ENCODE measurements at regions not wholly inside any gene's neighbourhood (a gene's known extent, or its start where the extent isn't known, plus 50 kb on each side); places are given as distances from the start of the nearest gene placed in this dataset.

DNA sequence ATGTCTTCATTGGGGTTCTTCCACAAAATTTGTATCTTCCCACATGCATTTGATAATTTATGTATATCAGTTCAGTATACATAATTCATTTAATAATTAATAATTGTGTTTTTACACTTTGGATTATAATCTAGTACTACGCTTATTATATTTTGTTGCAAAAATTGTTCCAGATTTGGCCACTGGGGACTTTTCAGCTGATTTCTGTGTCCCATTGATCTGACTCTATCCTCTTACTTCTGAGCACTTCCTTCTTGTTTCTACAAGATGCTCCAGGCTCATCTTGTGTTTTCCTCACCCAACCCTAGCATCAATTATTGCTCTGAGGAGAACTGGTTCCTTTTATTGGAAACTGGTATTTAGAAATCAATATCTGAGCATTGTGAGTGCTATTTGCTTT lies 215.3 kb upstream of the CDH19 start:
- Histone ChIP-seq H3K36me3 (ENCODE audit: control insufficient read depth in 2 of 2, insufficient read depth in 2 of 2, low read length in 2 of 2) (no peaks in the 10 kb centered on the region), H3K4me3 (ENCODE audit: low read length in 2 of 2) (no peak overlapping the region), H3K9ac (ENCODE audit: low read depth in 1 of 2, low read length in 2 of 2) (no peak overlapping the region), H3K9me3 (ENCODE audit: control insufficient read depth in 2 of 2, low read length in 2 of 2) (no peaks in the 10 kb centered on the region), H3K27ac (ENCODE audit: low read depth in 2 of 2, low read length in 2 of 2) (no peak overlapping the region), H3K27me3 (ENCODE audit: control insufficient read depth in 2 of 2, insufficient read depth in 2 of 2, low read length in 2 of 2) (no peaks in the 10 kb centered on the region), H3K4me1 (ENCODE audit: control insufficient read depth in 2 of 2, insufficient read depth in 2 of 2, low read length in 2 of 2) (no peaks in the 10 kb centered on the region)

DNA sequence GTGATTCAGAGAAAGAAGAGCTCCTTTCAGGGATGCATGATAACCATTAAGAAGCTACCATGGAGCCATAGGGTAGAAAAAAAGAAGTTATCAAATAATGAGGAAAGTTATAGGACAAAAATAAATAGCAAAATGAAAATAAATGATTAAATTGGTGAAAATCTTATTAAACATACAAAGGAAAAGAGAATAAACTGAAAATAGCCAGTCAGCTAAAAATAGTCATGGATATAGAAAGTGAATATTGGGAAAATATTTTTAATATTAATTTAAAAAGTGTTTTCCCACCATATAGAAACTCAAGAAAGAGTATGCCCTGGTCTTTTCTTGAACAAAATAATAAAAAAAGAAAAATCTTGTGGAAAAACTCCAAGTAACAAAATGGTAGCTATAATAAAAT lies 209.2 kb upstream of the CDH19 start:
- H3K9me3 ChIP-seq (ENCODE audit: control insufficient read depth in 2 of 2, low read length in 2 of 2), result no peaks in the 10 kb centered on the region
- no peaks in the 10 kb centered on the region for H3K36me3 ChIP-seq (ENCODE audit: control insufficient read depth in 2 of 2, insufficient read depth in 2 of 2, low read length in 2 of 2)
- H3K9ac ChIP-seq (ENCODE audit: low read depth in 1 of 2, low read length in 2 of 2), result no peak overlapping the region
- no peaks in the 10 kb centered on the region for H3K27me3 ChIP-seq (ENCODE audit: control insufficient read depth in 2 of 2, insufficient read depth in 2 of 2, low read length in 2 of 2)
- no peak overlapping the region for H3K4me3 ChIP-seq (ENCODE audit: low read length in 2 of 2)
- H3K27ac ChIP-seq (ENCODE audit: low read depth in 2 of 2, low read length in 2 of 2), result no peak overlapping the region
- H3K4me1 ChIP-seq (ENCODE audit: control insufficient read depth in 2 of 2, insufficient read depth in 2 of 2, low read length in 2 of 2), result no peaks in the 10 kb centered on the region

DNA sequence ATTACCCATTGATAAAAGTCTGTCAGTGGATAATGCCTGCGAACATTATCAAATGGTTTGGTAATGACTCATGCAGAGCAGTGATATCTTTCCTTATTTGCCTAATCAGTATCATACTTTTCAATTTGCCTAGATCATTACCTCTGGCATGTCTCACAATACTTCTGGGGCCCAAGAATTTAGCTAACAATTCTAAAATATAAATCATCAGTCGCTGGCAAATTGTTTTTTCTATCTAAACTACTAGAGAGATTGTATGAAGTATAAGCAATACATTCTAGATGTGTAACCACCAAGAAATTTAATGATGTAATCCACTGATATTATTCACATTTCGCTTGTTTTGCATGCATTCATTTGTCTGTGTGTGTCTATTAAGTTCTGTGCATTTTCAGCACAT lies 191.2 kb upstream of the CDH19 start:
- no peaks in the 10 kb centered on the region for H3K4me1 ChIP-seq (ENCODE audit: control insufficient read depth in 2 of 2, insufficient read depth in 2 of 2, low read length in 2 of 2)
- H3K9ac ChIP-seq (ENCODE audit: low read depth in 1 of 2, low read length in 2 of 2), result no peak overlapping the region
- no peaks in the 10 kb centered on the region for H3K27me3 ChIP-seq (ENCODE audit: control insufficient read depth in 2 of 2, insufficient read depth in 2 of 2, low read length in 2 of 2)
- H3K9me3 ChIP-seq (ENCODE audit: control insufficient read depth in 2 of 2, low read length in 2 of 2), result no peaks in the 10 kb centered on the region
- H3K4me3 ChIP-seq (ENCODE audit: low read length in 2 of 2), result no peak overlapping the region
- no peak overlapping the region for H3K27ac ChIP-seq (ENCODE audit: low read depth in 2 of 2, low read length in 2 of 2)
- H3K36me3 ChIP-seq (ENCODE audit: control insufficient read depth in 2 of 2, insufficient read depth in 2 of 2, low read length in 2 of 2), result no peaks in the 10 kb centered on the region

DNA sequence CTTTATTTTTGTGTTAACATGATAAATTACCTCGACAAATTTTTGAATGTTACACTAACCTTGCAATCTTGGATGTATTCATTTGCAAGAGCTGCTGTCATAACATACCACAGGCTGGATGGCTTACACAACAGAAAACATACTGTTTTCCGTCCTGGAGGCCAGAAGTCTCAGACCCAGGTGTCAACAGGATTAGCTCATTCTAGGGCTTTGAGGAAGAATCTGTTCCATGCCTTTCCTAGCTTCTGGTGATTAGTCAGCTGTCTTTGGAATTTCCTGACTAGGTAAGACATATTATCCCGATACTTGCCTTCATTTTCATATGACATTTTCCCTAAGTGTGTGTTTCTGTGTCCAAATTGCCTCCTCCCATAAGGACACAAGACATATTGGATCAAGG lies 188.6 kb upstream of the CDH19 start:
- no peaks in the 10 kb centered on the region for H3K4me1 ChIP-seq (ENCODE audit: control insufficient read depth in 2 of 2, insufficient read depth in 2 of 2, low read length in 2 of 2)
- H3K27ac ChIP-seq (ENCODE audit: low read depth in 2 of 2, low read length in 2 of 2), result no peak overlapping the region
- H3K4me3 ChIP-seq (ENCODE audit: low read length in 2 of 2), result no peak overlapping the region
- no peak overlapping the region for H3K9ac ChIP-seq (ENCODE audit: low read depth in 1 of 2, low read length in 2 of 2)
- no peaks in the 10 kb centered on the region for H3K9me3 ChIP-seq (ENCODE audit: control insufficient read depth in 2 of 2, low read length in 2 of 2)
- H3K27me3 ChIP-seq (ENCODE audit: control insufficient read depth in 2 of 2, insufficient read depth in 2 of 2, low read length in 2 of 2), result no peaks in the 10 kb centered on the region
- H3K36me3 ChIP-seq (ENCODE audit: control insufficient read depth in 2 of 2, insufficient read depth in 2 of 2, low read length in 2 of 2), result no peaks in the 10 kb centered on the region

DNA sequence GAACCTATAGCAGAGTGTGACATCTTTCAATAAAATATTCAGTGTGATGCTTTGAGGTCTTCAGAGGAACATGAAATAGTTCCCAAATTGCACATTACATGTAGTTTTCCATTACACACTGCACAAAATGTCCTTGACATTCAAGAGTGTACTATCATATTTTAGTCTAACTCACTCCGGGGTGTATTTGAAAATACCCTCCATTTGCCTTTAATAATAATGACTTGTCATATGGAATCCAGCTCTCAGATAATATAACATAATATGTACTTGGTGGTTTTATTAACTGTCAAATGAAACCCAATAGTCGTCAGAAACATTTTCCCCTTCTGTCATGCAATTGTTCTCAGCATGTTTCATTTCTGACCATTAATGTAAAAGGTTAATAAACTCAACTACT lies 176.7 kb upstream of the CDH19 start:
- no peak overlapping the region for H3K27ac ChIP-seq (ENCODE audit: low read depth in 2 of 2, low read length in 2 of 2)
- H3K9ac ChIP-seq (ENCODE audit: low read depth in 1 of 2, low read length in 2 of 2), result no peak overlapping the region
- H3K9me3 ChIP-seq (ENCODE audit: control insufficient read depth in 2 of 2, low read length in 2 of 2), result no peaks in the 10 kb centered on the region
- H3K4me3 ChIP-seq (ENCODE audit: low read length in 2 of 2), result no peak overlapping the region
- H3K27me3 ChIP-seq (ENCODE audit: control insufficient read depth in 2 of 2, insufficient read depth in 2 of 2, low read length in 2 of 2), result no peaks in the 10 kb centered on the region
- H3K36me3 ChIP-seq (ENCODE audit: control insufficient read depth in 2 of 2, insufficient read depth in 2 of 2, low read length in 2 of 2), result no peaks in the 10 kb centered on the region
- H3K4me1 ChIP-seq (ENCODE audit: control insufficient read depth in 2 of 2, insufficient read depth in 2 of 2, low read length in 2 of 2), result no peaks in the 10 kb centered on the region

DNA sequence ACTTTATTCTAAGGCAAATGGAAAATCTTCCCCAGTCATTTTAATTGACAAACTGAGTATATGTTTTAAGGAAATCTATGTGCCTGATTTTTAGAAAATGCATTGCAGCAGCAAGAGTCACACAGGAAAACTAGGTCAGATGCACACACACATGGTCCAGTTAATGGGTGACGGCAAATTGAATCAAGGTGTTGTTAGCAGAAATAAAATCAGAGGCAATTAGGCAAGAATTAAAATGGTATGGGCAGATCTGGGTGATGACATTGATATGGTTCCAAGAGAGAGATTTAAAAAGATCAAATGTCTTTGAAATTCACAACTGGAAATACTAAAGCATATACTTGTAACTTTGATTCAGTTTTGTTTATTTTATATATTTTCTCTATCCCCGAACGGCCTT lies 174.2 kb upstream of the CDH19 start:
- Histone ChIP-seq H3K36me3 (ENCODE audit: control insufficient read depth in 2 of 2, insufficient read depth in 2 of 2, low read length in 2 of 2) (no peaks in the 10 kb centered on the region), H3K27me3 (ENCODE audit: control insufficient read depth in 2 of 2, insufficient read depth in 2 of 2, low read length in 2 of 2) (no peaks in the 10 kb centered on the region), H3K4me1 (ENCODE audit: control insufficient read depth in 2 of 2, insufficient read depth in 2 of 2, low read length in 2 of 2) (no peaks in the 10 kb centered on the region), H3K9ac (ENCODE audit: low read depth in 1 of 2, low read length in 2 of 2) (no peak overlapping the region), H3K4me3 (ENCODE audit: low read length in 2 of 2) (no peak overlapping the region), H3K9me3 (ENCODE audit: control insufficient read depth in 2 of 2, low read length in 2 of 2) (no peaks in the 10 kb centered on the region), H3K27ac (ENCODE audit: low read depth in 2 of 2, low read length in 2 of 2) (no peak overlapping the region)

DNA sequence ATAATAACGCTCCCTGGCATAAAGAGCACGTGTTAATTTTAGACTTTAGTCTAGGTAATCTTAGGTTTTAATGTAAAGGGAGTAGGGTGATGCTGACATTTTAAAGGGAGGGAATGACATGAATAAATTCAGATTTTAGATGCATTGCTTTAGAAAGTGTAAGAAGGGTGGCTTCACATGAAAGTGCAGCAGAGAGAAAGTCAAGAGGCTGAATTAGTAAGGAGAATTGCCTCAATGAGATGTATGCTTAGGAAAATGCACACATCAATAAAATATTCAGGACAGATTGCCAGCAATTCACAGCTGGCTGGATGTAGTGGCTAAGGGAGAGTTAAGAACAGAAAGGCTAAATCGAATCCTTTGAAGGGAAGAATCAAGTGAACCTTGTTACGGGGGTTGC lies 165.5 kb upstream of the CDH19 start:
- Histone ChIP-seq H3K27ac (ENCODE audit: low read depth in 2 of 2, low read length in 2 of 2) (no peak overlapping the region), H3K4me3 (ENCODE audit: low read length in 2 of 2) (no peak overlapping the region), H3K9ac (ENCODE audit: low read depth in 1 of 2, low read length in 2 of 2) (no peak overlapping the region), H3K9me3 (ENCODE audit: control insufficient read depth in 2 of 2, low read length in 2 of 2) (no peaks in the 10 kb centered on the region), H3K36me3 (ENCODE audit: control insufficient read depth in 2 of 2, insufficient read depth in 2 of 2, low read length in 2 of 2) (no peaks in the 10 kb centered on the region), H3K4me1 (ENCODE audit: control insufficient read depth in 2 of 2, insufficient read depth in 2 of 2, low read length in 2 of 2) (no peaks in the 10 kb centered on the region), H3K27me3 (ENCODE audit: control insufficient read depth in 2 of 2, insufficient read depth in 2 of 2, low read length in 2 of 2) (no peaks in the 10 kb centered on the region)

DNA sequence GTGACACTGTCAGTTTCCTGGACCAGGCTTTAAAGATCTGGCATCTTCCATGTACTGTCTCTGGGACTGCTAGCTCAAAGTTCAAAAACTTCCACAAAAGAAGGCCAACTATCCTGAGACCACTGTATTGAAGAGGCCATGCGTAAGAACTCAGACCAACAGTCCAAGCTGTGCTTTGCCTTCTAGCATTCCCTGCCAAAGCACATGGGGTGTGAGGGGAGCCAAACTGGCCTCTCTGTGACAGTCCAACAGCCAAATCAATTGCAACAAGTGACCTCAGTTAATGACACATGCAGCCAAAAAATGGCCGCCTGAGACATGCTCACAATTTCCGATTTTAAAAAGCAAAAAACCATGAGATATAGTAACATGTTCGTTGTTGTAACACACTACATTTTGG lies 160.3 kb upstream of the CDH19 start:
- H3K27me3 ChIP-seq (ENCODE audit: control insufficient read depth in 2 of 2, insufficient read depth in 2 of 2, low read length in 2 of 2), result no peaks in the 10 kb centered on the region
- no peaks in the 10 kb centered on the region for H3K36me3 ChIP-seq (ENCODE audit: control insufficient read depth in 2 of 2, insufficient read depth in 2 of 2, low read length in 2 of 2)
- no peaks in the 10 kb centered on the region for H3K9me3 ChIP-seq (ENCODE audit: control insufficient read depth in 2 of 2, low read length in 2 of 2)
- H3K9ac ChIP-seq (ENCODE audit: low read depth in 1 of 2, low read length in 2 of 2), result no peak overlapping the region
- H3K27ac ChIP-seq (ENCODE audit: low read depth in 2 of 2, low read length in 2 of 2), result no peak overlapping the region
- H3K4me1 ChIP-seq (ENCODE audit: control insufficient read depth in 2 of 2, insufficient read depth in 2 of 2, low read length in 2 of 2), result no peaks in the 10 kb centered on the region
- no peak overlapping the region for H3K4me3 ChIP-seq (ENCODE audit: low read length in 2 of 2)

DNA sequence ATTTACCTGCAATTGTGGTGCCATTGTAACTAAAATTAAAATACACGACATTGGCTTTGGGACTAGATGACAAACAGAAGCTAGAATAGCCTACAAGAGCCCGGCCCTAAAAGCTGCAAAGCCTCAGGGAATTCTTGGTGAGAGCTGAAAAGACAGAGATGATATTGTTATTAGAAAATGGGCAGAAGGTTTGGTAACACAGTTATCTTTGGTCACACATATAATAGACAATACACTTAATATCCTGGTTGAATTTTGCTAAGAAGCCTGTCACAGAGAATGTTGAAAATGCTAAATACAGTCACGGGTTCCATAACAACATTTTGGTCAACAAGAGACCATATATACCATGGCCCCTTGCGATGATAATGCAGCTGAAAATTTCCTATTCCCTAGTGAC lies 157.3 kb upstream of the CDH19 start:
- Histone ChIP-seq H3K9me3 (ENCODE audit: control insufficient read depth in 2 of 2, low read length in 2 of 2) (no peaks in the 10 kb centered on the region), H3K27ac (ENCODE audit: low read depth in 2 of 2, low read length in 2 of 2) (no peak overlapping the region), H3K9ac (ENCODE audit: low read depth in 1 of 2, low read length in 2 of 2) (no peak overlapping the region), H3K36me3 (ENCODE audit: control insufficient read depth in 2 of 2, insufficient read depth in 2 of 2, low read length in 2 of 2) (no peaks in the 10 kb centered on the region), H3K27me3 (ENCODE audit: control insufficient read depth in 2 of 2, insufficient read depth in 2 of 2, low read length in 2 of 2) (no peaks in the 10 kb centered on the region), H3K4me1 (ENCODE audit: control insufficient read depth in 2 of 2, insufficient read depth in 2 of 2, low read length in 2 of 2) (no peaks in the 10 kb centered on the region), H3K4me3 (ENCODE audit: low read length in 2 of 2) (no peak overlapping the region)

DNA sequence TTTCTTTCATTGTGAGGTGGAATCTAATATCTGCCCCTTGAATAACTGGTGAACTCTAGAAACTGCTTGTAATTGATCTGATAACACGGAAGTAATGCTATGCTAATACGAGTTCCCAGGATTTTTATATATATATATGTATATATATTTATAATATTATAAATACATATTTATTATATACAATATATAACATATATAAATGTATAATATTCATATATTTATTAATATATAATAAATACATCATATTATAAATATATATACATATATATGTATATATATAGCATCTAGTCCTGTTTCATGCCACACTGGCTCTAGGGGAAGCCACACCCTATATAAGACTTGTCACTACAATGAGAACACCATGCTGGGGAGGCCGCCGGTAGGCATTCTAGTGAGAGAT lies 156.7 kb upstream of the CDH19 start:
- no peaks in the 10 kb centered on the region for H3K4me1 ChIP-seq (ENCODE audit: control insufficient read depth in 2 of 2, insufficient read depth in 2 of 2, low read length in 2 of 2)
- no peak overlapping the region for H3K4me3 ChIP-seq (ENCODE audit: low read length in 2 of 2)
- no peaks in the 10 kb centered on the region for H3K9me3 ChIP-seq (ENCODE audit: control insufficient read depth in 2 of 2, low read length in 2 of 2)
- no peak overlapping the region for H3K9ac ChIP-seq (ENCODE audit: low read depth in 1 of 2, low read length in 2 of 2)
- no peak overlapping the region for H3K27ac ChIP-seq (ENCODE audit: low read depth in 2 of 2, low read length in 2 of 2)
- H3K36me3 ChIP-seq (ENCODE audit: control insufficient read depth in 2 of 2, insufficient read depth in 2 of 2, low read length in 2 of 2), result no peaks in the 10 kb centered on the region
- no peaks in the 10 kb centered on the region for H3K27me3 ChIP-seq (ENCODE audit: control insufficient read depth in 2 of 2, insufficient read depth in 2 of 2, low read length in 2 of 2)

DNA sequence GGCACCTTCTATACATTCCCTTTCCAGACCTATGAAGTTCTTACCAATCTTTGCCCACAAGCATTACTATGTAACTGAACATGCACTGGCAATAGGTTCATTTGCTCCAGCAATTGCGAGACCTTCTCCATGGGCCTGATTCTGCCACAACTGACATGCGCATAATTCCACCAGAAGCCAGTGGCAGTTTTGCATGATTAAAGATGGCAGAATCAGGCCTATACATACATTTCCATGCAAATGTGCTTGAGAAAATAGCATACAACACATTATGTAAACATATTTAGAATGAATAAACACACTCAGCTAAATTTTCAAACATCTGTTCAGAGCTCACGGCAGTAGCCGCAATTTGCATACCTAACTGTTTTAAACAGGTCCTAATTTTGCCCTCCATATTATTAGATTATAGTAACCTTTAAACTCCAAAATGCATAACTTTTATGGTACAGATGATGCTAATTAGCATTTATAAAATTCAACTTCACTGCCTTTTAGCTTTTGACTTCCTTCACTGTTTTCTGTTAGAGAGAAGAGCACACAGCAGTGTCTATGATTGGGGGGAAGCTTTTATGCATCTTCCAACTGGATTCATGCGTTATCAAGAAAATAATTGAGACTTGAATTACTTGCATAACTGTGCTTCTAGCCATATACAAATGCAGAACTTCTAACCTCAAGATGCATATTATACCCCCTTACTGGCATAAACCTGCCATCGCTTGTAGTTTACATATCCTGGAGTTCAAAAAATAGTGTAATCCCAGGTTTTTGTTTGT lies 155.3 kb upstream of the CDH19 start:
- H3K4me1 ChIP-seq (ENCODE audit: control insufficient read depth in 2 of 2, insufficient read depth in 2 of 2, low read length in 2 of 2), result no peaks in the 10 kb centered on the region
- no peaks in the 10 kb centered on the region for H3K27me3 ChIP-seq (ENCODE audit: control insufficient read depth in 2 of 2, insufficient read depth in 2 of 2, low read length in 2 of 2)
- H3K27ac ChIP-seq (ENCODE audit: low read depth in 2 of 2, low read length in 2 of 2), result no peak overlapping the region
- H3K4me3 ChIP-seq (ENCODE audit: low read length in 2 of 2), result no peak overlapping the region
- no peak overlapping the region for H3K9ac ChIP-seq (ENCODE audit: low read depth in 1 of 2, low read length in 2 of 2)
- no peaks in the 10 kb centered on the region for H3K36me3 ChIP-seq (ENCODE audit: control insufficient read depth in 2 of 2, insufficient read depth in 2 of 2, low read length in 2 of 2)
- no peaks in the 10 kb centered on the region for H3K9me3 ChIP-seq (ENCODE audit: control insufficient read depth in 2 of 2, low read length in 2 of 2)

Data from mucosa of rectum (tissue), 2 donors.